Endothelial cell of umbilical vein (primary cell): ENCODE measurements at regions not wholly inside any gene's neighbourhood (a gene's known extent, or its start where the extent isn't known, plus 50 kb on each side); places are given as distances from the start of the nearest gene placed in this dataset.

ENCODE experiments used
- BruUV-seq: library from RNA; stranded (reverse); fragments of 400-500 nt; replicated peaks from 2 replicates; lab custom pipeline; 2021; lab: Mats Ljungman, UMichigan
- CTCF ChIA-PET: fragments of 300-600, 350-600 bp; sonication (Branson Sonifier 250); formaldehyde crosslinking; loops from one replicate; lab custom pipeline; 2021; ENCODE audit warnings: antibody characterized with exemption, inconsistent platforms; lab: Charles Lee
- POLR2A ChIA-PET: fragments of 300-600, 350-600 bp; sonication (Branson Sonifier 250); formaldehyde crosslinking; loops from one replicate; lab custom pipeline; 2021; ENCODE audit warnings: antibody characterized with exemption, inconsistent platforms; lab: Charles Lee
- DNase-seq: peaks from one replicate; pipeline ENCODE4 v3.0.0-alpha.2; 2011; ENCODE audit warnings: low read depth, low spot score
- FAIRE-seq: peaks from 2 replicates; lab custom pipeline; 2011; peaks lifted over from hg19 to GRCh38; lab: Jason Lieb, UNC
- H2AFZ ChIP-seq: 2 replicates; pipeline ENCODE4 v1.6.0; 2012; ENCODE audit warnings: low read depth, low read length, control low read depth, inconsistent platforms
- H3K27ac ChIP-seq: 2 replicates; pipeline ENCODE4 v1.5.1; 2011; ENCODE audit warnings: low read depth, mild to moderate bottlenecking, control low read depth, low read length, moderate library complexity; ENCODE audit not compliant: insufficient read depth
- H3K27me3 ChIP-seq, 2 experiments: 2 replicates each; pipeline versions ENCODE4 v1.6.0 to v1.6.1; 2011; ENCODE audit warnings: low read length in 2 of 2, mixed read lengths in 1 of 2; ENCODE audit not compliant: control insufficient read depth in 2 of 2, insufficient read depth in 2 of 2
- H3K36me3 ChIP-seq, 2 experiments: 2 replicates in 1 of 2; 3 replicates in 1 of 2; pipeline ENCODE4 v1.5.1; 2011; ENCODE audit warnings: low read length in 2 of 2, mild to moderate bottlenecking in 1 of 2, moderate library complexity in 1 of 2; ENCODE audit not compliant: control insufficient read depth in 2 of 2, insufficient read depth in 2 of 2; ENCODE audit errors: extremely low read depth in 1 of 2
- H3K4me1 ChIP-seq: 3 replicates; pipeline ENCODE4 v1.5.1; 2011; ENCODE audit warnings: mild to moderate bottlenecking, low read length; ENCODE audit not compliant: control insufficient read depth, insufficient read depth; ENCODE audit errors: extremely low read depth
- H3K4me2 ChIP-seq: 2 replicates; pipeline ENCODE4 v1.6.1; 2011; ENCODE audit warnings: low read length, control low read depth, mixed read lengths; ENCODE audit not compliant: insufficient read depth
- H3K4me3 ChIP-seq, 3 experiments: fragments of 200-600 bp in 1 of 3; sonication (generic), shearing (Covaris generic) in 1 of 3; replicated peaks in 1 of 3; 2 replicates each; pipeline ENCODE4 v1.5.1; 2011 to 2016; ENCODE audit warnings: control low read depth in 3 of 3, low read length in 3 of 3, mild to moderate bottlenecking in 2 of 3, inconsistent platforms in 1 of 3, low read depth in 1 of 3, moderate library complexity in 1 of 3; ENCODE audit not compliant: insufficient read depth in 1 of 3
- H3K79me2 ChIP-seq: 2 replicates; pipeline ENCODE4 v1.6.0; 2012; ENCODE audit warnings: low read length, inconsistent platforms; ENCODE audit not compliant: control insufficient read depth, insufficient read depth
- H3K9ac ChIP-seq: replicated peaks from 2 replicates; pipeline ENCODE3; 2011; ENCODE audit warnings: low read length, control low read depth; ENCODE audit not compliant: insufficient read depth; ENCODE audit errors: extremely low read depth
- H3K9me1 ChIP-seq: replicated peaks from 3 replicates; pipeline ENCODE4 v1.6.0; 2011; ENCODE audit warnings: mild to moderate bottlenecking, low read length; ENCODE audit not compliant: control insufficient read depth, insufficient read depth; ENCODE audit errors: extremely low read depth
- H3K9me3 ChIP-seq: replicated peaks from 2 replicates; pipeline ENCODE4 v1.5.1; 2012; ENCODE audit warnings: low read length, inconsistent platforms; ENCODE audit not compliant: control insufficient read depth, insufficient read depth
- H4K20me1 ChIP-seq: replicated peaks from 2 replicates; pipeline ENCODE3; 2011; ENCODE audit warnings: mild to moderate bottlenecking, low read length; ENCODE audit not compliant: control insufficient read depth, insufficient read depth; ENCODE audit errors: extremely low read depth
- CTCF ChIP-seq, 2 donors: IDR thresholded peaks; 1 replicate in 1 of 2; 2 replicates in 1 of 2; pipeline ENCODE4 v1.5.1; 2011; ENCODE audit warnings: low read length in 2 of 2, mild to moderate bottlenecking in 2 of 2, moderate library complexity in 2 of 2, control low read depth in 1 of 2, inconsistent platforms in 1 of 2, low read depth in 1 of 2; ENCODE audit not compliant: insufficient read depth in 1 of 2; ENCODE audit errors: extremely low read depth in 1 of 2
- EZH2 ChIP-seq: IDR thresholded peaks from 2 replicates; pipeline ENCODE4 v1.6.1; 2012; ENCODE audit warnings: borderline replicate concordance, low read depth, mild to moderate bottlenecking, moderate library complexity, low read length, inconsistent platforms; ENCODE audit not compliant: severe bottlenecking
- FOS ChIP-seq: IDR thresholded peaks from 2 replicates; pipeline ENCODE4 v1.6.1; 2011; ENCODE audit warnings: mild to moderate bottlenecking, low read length, moderate library complexity, borderline replicate concordance; ENCODE audit not compliant: insufficient read depth
- GATA2 ChIP-seq: IDR thresholded peaks from 2 replicates; pipeline ENCODE4 v1.7.0; 2011; ENCODE audit warnings: low read depth, mild to moderate bottlenecking, moderate library complexity, mixed read lengths, low read length; ENCODE audit not compliant: insufficient read length, insufficient read depth
- JUN ChIP-seq: IDR thresholded peaks from 2 replicates; pipeline ENCODE4 v1.6.1; 2011; ENCODE audit warnings: borderline replicate concordance, low read depth; ENCODE audit not compliant: insufficient read length, insufficient read depth
- MAX ChIP-seq: IDR thresholded peaks from 2 replicates; pipeline ENCODE4 v1.6.1; 2011; ENCODE audit not compliant: insufficient read depth, insufficient read length
- MYC ChIP-seq: IDR thresholded peaks from one replicate; pipeline ENCODE4 v1.6.1; 2011; ENCODE audit warnings: mild to moderate bottlenecking, low read depth, low read length
- POLR2A ChIP-seq: IDR thresholded peaks from 2 replicates; pipeline ENCODE4 v1.6.1; 2012; ENCODE audit warnings: low read depth, mild to moderate bottlenecking, control low read depth, low read length
- POLR2AphosphoS5 ChIP-seq: IDR thresholded peaks from 2 replicates; pipeline ENCODE4 v1.6.1; 2012; ENCODE audit warnings: low read depth, mild to moderate bottlenecking, control low read depth, low read length, moderate library complexity; ENCODE audit not compliant: insufficient read depth
- dilution Hi-C: fragments of 300-500 bp; cut with MboI; formaldehyde crosslinking; loops from one replicate; pipeline ENCODE4 v1.15.0; 2019; ENCODE audit warnings: low sequenced_read_pairs; ENCODE audit not compliant: extremely low pct_ligation_motif_present
- intact Hi-C: fragments of 100-400 bp; cut with micrococcal nuclease; formaldehyde crosslinking; loops from one replicate; pipeline ENCODE4 v1.10.0; 2022

- CTCF ChIA-PET, result no interaction called here
Measured at GRCh38 chr1:170290991-170291390, 145.2 kb downstream of the NTMT2 start.

More at GRCh38 chr1:170290991-170291390, 145.2 kb downstream of the NTMT2 start:
- H3K79me2 ChIP-seq, result no peaks in the 10 kb centered on the region
- H3K4me2 ChIP-seq, result no peak overlapping the region
- no peaks in the 10 kb centered on the region for H3K27me3 ChIP-seq
- dilution Hi-C loops (no loop called here), intact Hi-C loops (loop anchor here (10.0 kb wide), 1 partner anchor 366 kb away; no protein-coding TSS in a partner anchor)
- no peaks in the 10 kb centered on the region for H3K36me3 ChIP-seq
- no peak overlapping the region for H3K9ac ChIP-seq
- DNase-seq, result no peak
- no peaks in the 10 kb centered on the region for H3K4me1 ChIP-seq
- H3K27ac ChIP-seq, result no peak overlapping the region
- POLR2A ChIA-PET, result no interaction called here
- BruUV-seq, result no TSS peak
- no peak overlapping the region for H2AFZ ChIP-seq
- no peaks in the 10 kb centered on the region for H4K20me1 ChIP-seq
- no peaks in the 10 kb centered on the region for H3K9me3 ChIP-seq
- no peak overlapping the region for H3K4me3 ChIP-seq
- FAIRE-seq, result no peak
- H3K9me1 ChIP-seq, result no peaks in the 10 kb centered on the region
- TF ChIP-seq EZH2 (no peak), MAX (no peak), GATA2 (no peak), POLR2A (no peak), MYC (no peak), JUN (no peak), CTCF (IDR thresholded peaks at IDR 0.05; ENCODE audit: extremely low read depth in 1 of 2, insufficient read depth in 1 of 2, low read depth in 1 of 2, low read length in 2 of 2) (no peak), POLR2AphosphoS5 (no peak), FOS (no peak)
